ENCODE measurements at regions not wholly inside any gene's neighbourhood (a gene's known extent, or its start where the extent isn't known, plus 50 kb on each side); places are given as distances from the start of the nearest gene placed in this dataset.

DNA sequence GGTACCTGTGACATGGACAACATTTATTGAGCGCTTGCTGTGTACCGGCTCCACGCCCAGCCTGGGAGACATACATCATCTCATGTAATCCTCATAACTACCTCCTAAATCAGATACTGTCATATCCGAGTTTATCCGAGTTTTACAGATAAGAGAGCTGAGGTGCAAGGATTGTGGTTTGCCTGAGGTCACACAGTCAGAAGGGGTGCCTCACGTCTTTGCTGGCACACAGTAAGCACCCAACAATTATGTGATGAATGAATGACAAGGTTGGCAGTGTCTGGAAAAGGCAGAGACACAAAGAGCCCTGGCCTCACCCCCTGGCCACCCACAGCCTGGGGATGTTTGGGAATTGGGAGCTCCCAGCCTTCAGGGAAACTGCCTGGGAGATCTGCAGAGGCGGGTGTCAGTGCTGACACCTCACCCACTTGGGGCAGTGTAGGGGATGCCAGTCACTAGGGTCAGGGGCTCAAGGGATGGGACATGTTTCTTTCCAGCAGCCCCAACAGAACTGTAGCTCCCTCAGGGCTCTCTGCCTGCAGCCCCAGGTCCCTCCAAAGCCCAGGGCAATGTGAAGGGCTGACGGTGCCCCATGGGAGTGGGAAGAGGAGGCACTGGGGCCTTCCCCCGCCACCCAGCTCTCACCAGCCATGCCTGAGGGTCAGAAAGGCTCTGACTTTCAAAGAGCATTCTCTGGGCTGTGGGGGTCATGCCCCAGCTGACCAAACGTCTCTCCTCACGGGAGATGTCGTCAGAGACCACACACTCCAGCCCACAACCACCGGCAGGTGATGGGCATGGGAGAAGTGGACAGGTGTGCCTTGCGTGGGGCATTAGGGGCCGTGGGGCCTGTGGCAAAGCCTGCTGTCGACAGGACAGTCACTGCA is 157.5 kb downstream of the ZFP36L2 start:
- TF ChIP-seq, protein P1, sequence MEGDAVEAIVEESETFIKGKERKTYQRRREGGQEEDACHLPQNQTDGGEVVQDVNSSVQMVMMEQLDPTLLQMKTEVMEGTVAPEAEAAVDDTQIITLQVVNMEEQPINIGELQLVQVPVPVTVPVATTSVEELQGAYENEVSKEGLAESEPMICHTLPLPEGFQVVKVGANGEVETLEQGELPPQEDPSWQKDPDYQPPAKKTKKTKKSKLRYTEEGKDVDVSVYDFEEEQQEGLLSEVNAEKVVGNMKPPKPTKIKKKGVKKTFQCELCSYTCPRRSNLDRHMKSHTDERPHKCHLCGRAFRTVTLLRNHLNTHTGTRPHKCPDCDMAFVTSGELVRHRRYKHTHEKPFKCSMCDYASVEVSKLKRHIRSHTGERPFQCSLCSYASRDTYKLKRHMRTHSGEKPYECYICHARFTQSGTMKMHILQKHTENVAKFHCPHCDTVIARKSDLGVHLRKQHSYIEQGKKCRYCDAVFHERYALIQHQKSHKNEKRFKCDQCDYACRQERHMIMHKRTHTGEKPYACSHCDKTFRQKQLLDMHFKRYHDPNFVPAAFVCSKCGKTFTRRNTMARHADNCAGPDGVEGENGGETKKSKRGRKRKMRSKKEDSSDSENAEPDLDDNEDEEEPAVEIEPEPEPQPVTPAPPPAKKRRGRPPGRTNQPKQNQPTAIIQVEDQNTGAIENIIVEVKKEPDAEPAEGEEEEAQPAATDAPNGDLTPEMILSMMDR (conservative IDR thresholded peaks at IDR 0.05; ENCODE audit: low read depth, low read length), result no peak
- no peak for TF ChIP-seq EZH2 (IDR thresholded peaks at IDR 0.05; ENCODE audit: borderline replicate concordance, low read depth, low read length, poor library complexity, severe bottlenecking)
